NB4 (cell line): ENCODE measurements at regions not wholly inside any gene's neighbourhood (a gene's known extent, or its start where the extent isn't known, plus 50 kb on each side); places are given as distances from the start of the nearest gene placed in this dataset.

ENCODE experiments used
- DNase-seq: peaks from one replicate; pipeline ENCODE4 v3.0.0; 2010; ENCODE audit warnings: low read depth
- H3K4me3 ChIP-seq: one replicate; pipeline ENCODE4 v1.5.1; 2011; ENCODE audit warnings: mild to moderate bottlenecking, low read depth, low read length, moderate library complexity
- CTCF ChIP-seq: IDR thresholded peaks from one replicate; pipeline ENCODE4 v1.5.1; 2012; ENCODE audit warnings: low read depth, low read length
- MAX ChIP-seq: IDR thresholded peaks from 2 replicates; pipeline ENCODE4 v1.6.1; 2011; ENCODE audit warnings: low read depth, low read length
- MYC ChIP-seq: IDR thresholded peaks from 2 replicates; pipeline ENCODE4 v1.6.1; 2011; ENCODE audit warnings: low read depth, low read length
- POLR2A ChIP-seq: IDR thresholded peaks from 2 replicates; pipeline ENCODE4 v1.6.1; 2011; ENCODE audit warnings: mild to moderate bottlenecking; ENCODE audit not compliant: insufficient read length; ENCODE audit errors: extremely low read depth

GRCh38 chr3:30103186-30103585 lies 503.2 kb upstream of the TGFBR2 start:
- DNase-seq, result no peak
- no peak overlapping the region for H3K4me3 ChIP-seq
- TF ChIP-seq POLR2A, result no peak
- no peak for TF ChIP-seq MYC
- no peak for TF ChIP-seq CTCF
- no peak for TF ChIP-seq MAX

DNA sequence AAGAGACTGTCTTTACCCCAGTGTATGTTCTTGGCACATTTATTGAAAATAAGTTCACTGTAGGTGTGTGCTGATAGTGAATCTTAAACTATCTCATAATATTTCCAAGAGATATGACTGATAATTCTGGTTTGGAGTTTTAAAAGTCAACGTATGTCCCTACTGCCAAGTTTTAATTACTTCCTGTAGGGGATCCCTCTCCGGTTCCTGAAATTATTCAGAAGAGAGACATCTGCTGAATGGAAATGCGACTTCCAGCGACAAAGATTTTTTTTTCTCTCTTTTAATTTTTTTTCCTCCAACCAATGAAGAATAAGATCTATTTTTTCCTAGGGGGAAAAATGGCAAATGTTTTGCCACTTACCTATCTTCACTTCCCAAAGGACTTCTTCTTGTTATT lies 498.9 kb upstream of the TGFBR2 start:
- TF ChIP-seq POLR2A (no peak), MAX (no peak), CTCF (no peak), MYC (no peak)
- no peak for DNase-seq
- H3K4me3 ChIP-seq, result no peak overlapping the region

DNA sequence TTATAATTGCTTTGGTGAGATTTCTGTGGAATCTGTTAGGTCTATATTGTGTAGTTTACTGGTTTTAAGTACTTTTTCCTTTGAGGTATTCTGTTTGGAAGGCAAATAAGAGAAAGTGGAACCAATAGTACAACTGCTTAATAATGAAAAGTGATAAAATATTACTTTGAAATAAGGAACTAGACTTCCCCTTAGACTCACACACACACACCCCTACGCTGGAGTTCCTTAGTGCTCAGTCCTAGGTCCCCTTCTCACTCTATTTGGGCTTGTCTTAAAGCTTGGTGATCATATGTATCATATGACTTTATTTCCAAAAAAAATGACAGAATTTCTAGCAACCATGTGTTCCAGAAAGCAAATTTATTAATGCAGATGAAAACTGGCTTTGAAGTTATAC lies 494.0 kb upstream of the TGFBR2 start:
- H3K4me3 ChIP-seq, result no peak overlapping the region
- TF ChIP-seq CTCF, result no peak
- no peak for TF ChIP-seq POLR2A
- TF ChIP-seq MAX, result no peak
- no peak for DNase-seq

DNA sequence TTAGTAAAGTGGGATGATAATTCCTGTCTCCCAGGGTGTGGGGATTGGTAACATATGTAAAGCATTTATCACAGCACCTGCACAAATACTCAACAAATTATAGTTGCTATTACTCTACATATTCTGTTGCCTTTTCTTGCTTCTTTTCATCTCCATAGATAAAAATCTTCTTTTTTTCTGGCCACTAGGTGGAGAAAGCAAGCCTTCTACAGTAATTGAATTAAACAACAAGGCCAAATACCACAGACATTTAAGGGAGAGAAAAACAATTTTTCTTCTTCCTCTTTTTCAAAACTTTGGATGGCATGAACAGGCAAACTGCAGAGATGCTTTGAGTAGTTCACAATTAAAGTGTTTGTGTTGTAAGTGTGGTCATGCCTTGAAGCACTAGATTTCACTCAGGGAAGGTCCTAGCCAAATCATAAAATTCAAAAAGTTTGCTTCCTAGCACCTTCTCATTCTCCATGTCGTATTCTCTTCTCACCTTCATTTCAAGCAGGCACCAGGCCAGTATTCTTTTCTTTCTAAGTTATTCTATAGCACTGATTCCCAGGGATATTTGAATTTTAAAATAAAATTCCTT lies 493.4 kb upstream of the TGFBR2 start:
- no peak overlapping the region for H3K4me3 ChIP-seq
- TF ChIP-seq MAX, result 0 out of 2 replicates have a peak, but pooled peaks have one; percentile 9
- TF ChIP-seq CTCF, result peak; percentile 39
- no peak for TF ChIP-seq POLR2A
- no peak for TF ChIP-seq MYC
- DNase-seq, result peak; percentile 71

GRCh38 chr3:30113906-30114305 lies 492.5 kb upstream of the TGFBR2 start:
- TF ChIP-seq CTCF, result no peak
- TF ChIP-seq POLR2A, result no peak
- no peak for TF ChIP-seq MAX
- DNase-seq, result no peak
- no peak overlapping the region for H3K4me3 ChIP-seq

- TF ChIP-seq POLR2A (no peak), MYC (no peak), MAX (no peak)
- no peak overlapping the region for H3K4me3 ChIP-seq
- no peak for DNase-seq
Observed at GRCh38 chr3:30114918-30115317, 491.5 kb upstream of the TGFBR2 start.
